GM12874 (cell line): ENCODE measurements at regions not wholly inside any gene's neighbourhood (a gene's known extent, or its start where the extent isn't known, plus 50 kb on each side); places are given as distances from the start of the nearest gene placed in this dataset.

Experiments
- TF ChIP-seq, protein P1 (sequence below): IDR thresholded peaks from 2 replicates; pipeline ENCODE4 v1.5.1; 2011; ENCODE audit warnings: low read depth, mild to moderate bottlenecking, control low read depth, low read length, moderate library complexity; ENCODE audit not compliant: insufficient read depth

DNA sequence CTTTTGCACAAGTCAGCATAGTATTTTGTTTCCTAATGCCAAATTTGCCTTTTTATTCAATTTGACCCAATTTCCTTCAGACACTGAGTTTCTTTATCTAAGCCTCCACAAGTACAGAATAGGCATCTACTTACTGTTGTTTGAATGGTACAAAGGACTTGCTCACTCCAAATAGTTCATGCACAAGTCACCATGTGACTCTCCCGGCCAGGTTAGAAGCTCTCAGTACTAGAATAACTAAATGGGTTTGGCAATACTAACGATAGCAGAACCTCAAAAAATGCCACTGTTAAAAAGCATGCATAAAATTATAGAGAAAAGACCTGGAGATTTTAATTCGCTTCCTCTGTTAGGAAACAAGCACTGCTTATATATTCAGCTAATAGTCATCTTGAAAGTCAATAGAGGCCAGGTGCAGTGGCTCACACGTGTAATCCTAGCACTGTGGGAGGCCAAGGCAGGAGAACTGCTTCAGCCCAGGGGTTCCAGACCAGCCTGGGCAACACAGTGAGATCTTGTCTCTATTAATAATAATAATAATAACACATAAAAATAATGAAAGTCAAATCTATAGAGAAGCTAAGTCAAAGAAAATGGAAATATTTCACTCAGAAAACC lies 335.8 kb upstream of the MBL2 start:
- TF ChIP-seq, protein P1, sequence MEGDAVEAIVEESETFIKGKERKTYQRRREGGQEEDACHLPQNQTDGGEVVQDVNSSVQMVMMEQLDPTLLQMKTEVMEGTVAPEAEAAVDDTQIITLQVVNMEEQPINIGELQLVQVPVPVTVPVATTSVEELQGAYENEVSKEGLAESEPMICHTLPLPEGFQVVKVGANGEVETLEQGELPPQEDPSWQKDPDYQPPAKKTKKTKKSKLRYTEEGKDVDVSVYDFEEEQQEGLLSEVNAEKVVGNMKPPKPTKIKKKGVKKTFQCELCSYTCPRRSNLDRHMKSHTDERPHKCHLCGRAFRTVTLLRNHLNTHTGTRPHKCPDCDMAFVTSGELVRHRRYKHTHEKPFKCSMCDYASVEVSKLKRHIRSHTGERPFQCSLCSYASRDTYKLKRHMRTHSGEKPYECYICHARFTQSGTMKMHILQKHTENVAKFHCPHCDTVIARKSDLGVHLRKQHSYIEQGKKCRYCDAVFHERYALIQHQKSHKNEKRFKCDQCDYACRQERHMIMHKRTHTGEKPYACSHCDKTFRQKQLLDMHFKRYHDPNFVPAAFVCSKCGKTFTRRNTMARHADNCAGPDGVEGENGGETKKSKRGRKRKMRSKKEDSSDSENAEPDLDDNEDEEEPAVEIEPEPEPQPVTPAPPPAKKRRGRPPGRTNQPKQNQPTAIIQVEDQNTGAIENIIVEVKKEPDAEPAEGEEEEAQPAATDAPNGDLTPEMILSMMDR = no peak

DNA sequence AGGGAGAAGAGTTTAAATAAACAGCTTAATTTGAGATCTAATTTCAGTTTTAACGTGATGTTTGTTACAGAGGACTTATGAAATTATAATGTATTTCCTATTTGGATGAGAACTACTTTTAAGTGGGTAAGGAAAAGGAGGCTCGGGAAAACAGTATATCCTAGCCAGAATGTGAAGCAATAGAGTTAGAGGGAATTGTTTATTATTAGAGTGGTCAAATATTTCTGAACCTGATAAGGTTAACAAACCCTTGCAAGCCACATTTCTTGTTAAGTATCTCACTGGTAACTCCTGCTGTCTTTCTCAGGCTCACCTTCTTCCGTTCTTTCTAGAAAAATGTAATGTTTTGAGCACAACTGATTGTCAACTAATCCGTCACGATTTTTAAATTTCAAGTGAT lies 335.1 kb upstream of the MBL2 start:
- TF ChIP-seq, protein P1 = no peak

DNA sequence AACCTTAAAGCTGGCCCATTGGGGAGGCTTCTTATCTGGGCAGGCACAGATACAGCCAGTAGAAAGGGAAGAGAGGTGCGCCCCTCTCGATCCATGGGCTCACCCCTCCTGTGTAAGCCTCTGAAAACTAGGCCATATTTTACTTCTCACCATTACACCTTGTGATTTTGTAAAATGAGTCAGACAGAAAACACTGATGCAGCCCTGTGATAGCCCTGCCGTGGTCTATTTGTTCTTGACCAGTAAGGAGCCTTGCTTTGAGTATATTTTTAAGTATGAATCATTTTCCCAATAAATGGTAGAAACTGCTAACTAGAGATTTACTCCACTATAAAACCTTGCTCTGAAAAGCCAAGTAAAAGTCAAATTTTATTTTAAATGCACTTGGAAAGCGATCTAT lies 329.8 kb upstream of the MBL2 start:
- TF ChIP-seq, protein P1 = no peak

DNA sequence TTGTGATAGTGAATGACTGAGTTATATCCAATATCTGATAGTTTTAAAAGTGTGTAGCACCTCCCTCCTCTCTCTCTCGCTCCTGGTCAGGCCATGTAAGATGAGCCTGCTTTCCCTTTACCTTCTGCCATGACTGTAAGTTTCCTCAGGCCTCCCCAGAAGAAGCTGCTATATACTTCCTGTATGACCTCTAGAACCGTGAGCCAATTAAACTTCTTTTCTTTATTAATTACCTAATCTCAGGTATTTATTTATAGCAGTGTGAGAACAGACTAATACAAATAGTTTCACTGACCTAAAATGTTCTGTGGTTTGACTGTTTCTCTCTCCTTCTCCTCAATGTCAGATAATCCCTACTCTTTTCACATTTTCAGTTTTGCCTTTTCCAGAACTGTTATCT lies 321.3 kb upstream of the MBL2 start:
- TF ChIP-seq, protein P1 = no peak

DNA sequence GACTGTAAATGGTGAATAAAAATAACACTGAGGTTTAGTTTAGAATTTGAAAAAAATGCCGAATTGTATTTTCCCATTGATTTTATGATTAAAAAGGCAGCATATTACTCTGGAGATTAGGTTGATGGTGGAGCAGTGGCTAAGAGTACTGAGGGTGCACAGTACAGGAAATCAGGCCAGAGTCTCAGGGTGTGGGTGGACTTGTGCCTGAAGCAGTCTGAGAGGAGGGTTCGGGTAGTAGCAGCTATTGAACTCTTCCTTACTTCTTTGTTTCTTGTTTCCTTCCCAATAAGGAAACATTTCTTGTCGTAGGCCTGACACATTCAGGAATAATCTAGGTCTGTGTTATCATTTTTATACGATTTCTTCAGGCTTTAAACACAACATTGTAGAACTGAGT lies 319.0 kb upstream of the MBL2 start:
- TF ChIP-seq, protein P1 = no peak

DNA sequence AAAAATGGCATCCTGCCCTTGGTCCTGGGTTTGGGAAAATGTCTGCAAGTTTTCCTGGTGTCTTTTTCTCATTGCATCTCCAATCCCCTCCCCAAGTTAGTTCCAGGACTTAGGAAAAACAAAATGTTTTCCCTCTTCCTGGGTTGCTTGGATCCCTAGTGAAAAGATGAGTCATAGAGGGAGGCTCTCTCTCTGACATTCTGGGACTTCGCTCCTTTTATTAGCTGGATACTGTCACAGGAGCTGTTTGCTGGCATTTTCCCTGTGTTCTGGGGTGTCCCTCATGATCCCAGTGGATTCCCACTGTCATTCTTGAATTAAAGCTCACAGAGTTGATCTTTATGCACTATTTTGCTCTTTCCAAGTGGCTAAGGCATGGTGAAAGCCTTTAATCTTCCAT lies 316.4 kb upstream of the MBL2 start:
- TF ChIP-seq, protein P1 = no peak

DNA sequence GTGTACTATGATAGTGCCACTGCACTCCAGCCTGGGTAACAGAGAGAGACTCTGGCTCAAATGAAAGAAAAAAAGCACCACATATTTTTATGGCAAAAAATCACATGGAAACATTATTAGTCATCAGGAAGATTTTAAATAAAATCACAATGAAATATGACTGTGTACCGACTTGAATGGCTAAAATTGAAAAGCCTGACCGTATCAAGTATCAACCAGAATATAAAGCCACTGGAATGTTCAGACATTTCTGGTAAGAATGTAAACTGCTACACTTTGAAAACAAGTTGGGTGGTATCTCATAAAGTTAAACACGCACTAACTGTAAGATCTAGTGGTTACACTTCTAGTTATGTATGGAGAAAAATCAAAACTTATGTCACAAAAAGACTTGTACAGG lies 306.7 kb upstream of the MBL2 start:
- TF ChIP-seq, protein P1 = no peak
